Amniotic epithelial cell (primary cell): ENCODE measurements at regions not wholly inside any gene's neighbourhood (a gene's known extent, or its start where the extent isn't known, plus 50 kb on each side); places are given as distances from the start of the nearest gene placed in this dataset.

Experiments used
- DNase-seq: peaks from one replicate; pipeline ENCODE4 v3.0.0-alpha.2; 2010; ENCODE audit warnings: low read depth

GRCh38 chr13:73397496-73398305 is 338.9 kb downstream of the KLF5 start:
- DNase-seq: no peak

GRCh38 chr13:73394066-73394465 is 335.3 kb downstream of the KLF5 start:
- no peak for DNase-seq

GRCh38 chr13:73390100-73390499 is 331.3 kb downstream of the KLF5 start:
- no peak for DNase-seq

- no peak for DNase-seq
These were observed 329.8 kb downstream of the KLF5 start for GRCh38 chr13:73388586-73388985.

- DNase-seq: no peak
These were observed 328.5 kb downstream of the KLF5 start for GRCh38 chr13:73387318-73387717.

- no peak for DNase-seq
These were observed 327.0 kb downstream of the KLF5 start for GRCh38 chr13:73385848-73386247.

- DNase-seq: no peak
These were observed 314.1 kb downstream of the KLF5 start for GRCh38 chr13:73372666-73373627.

GRCh38 chr13:73370066-73370465 is 311.3 kb downstream of the KLF5 start:
- no peak for DNase-seq

GRCh38 chr13:73369095-73369494 is 310.3 kb downstream of the KLF5 start:
- no peak for DNase-seq

- DNase-seq: no peak
These were observed 309.8 kb downstream of the KLF5 start for GRCh38 chr13:73368608-73369007.

- DNase-seq: no peak
These were observed 309.1 kb downstream of the KLF5 start for GRCh38 chr13:73367886-73368285.

GRCh38 chr13:73366241-73366640 is 307.4 kb downstream of the KLF5 start:
- DNase-seq: no peak

GRCh38 chr13:73365681-73366080 is 306.9 kb downstream of the KLF5 start:
- no peak for DNase-seq

GRCh38 chr13:73365252-73365651 is 306.4 kb downstream of the KLF5 start:
- DNase-seq: no peak

- DNase-seq: no peak
These were observed 305.9 kb downstream of the KLF5 start for GRCh38 chr13:73364736-73365135.

GRCh38 chr13:73358606-73359095 is 299.8 kb downstream of the KLF5 start:
- no peak for DNase-seq

- DNase-seq: no peak
These were observed 296.3 kb downstream of the KLF5 start for GRCh38 chr13:73355134-73355533.

- no peak for DNase-seq
These were observed 292.9 kb downstream of the KLF5 start for GRCh38 chr13:73351730-73352129.

GRCh38 chr13:73341748-73342147 is 282.9 kb downstream of the KLF5 start:
- DNase-seq: peak; percentile 75

GRCh38 chr13:73340069-73340468 is 281.3 kb downstream of the KLF5 start:
- no peak for DNase-seq

- DNase-seq: no peak
These were observed 280.3 kb downstream of the KLF5 start for GRCh38 chr13:73339086-73339485.

- no peak for DNase-seq
These were observed 279.6 kb downstream of the KLF5 start for GRCh38 chr13:73338389-73338788.

GRCh38 chr13:73337532-73337931 is 278.7 kb downstream of the KLF5 start:
- DNase-seq: no peak
